Gastroesophageal sphincter (tissue), 4 donors: ENCODE measurements at regions not wholly inside any gene's neighbourhood (a gene's known extent, or its start where the extent isn't known, plus 50 kb on each side); places are given as distances from the start of the nearest gene placed in this dataset.

Experiments used
- ATAC-seq: fragments of 150-250 bp; one replicate; pipeline ENCODE4 v1.9.1; 2016; ENCODE audit warnings: mild to moderate bottlenecking, moderate library complexity
- H3K27ac ChIP-seq, 4 donors: fragments of 200-600 bp; sonication (generic) in 3 of 4; 1 replicate in 3 of 4; 2 replicates in 1 of 4; pipeline ENCODE4 v1.5.1; 2016 to 2019
- H3K27me3 ChIP-seq: fragments of 200-600 bp; sonication (generic); one replicate; pipeline ENCODE4 v1.5.1; 2019
- H3K36me3 ChIP-seq, 2 donors: fragments of 200-600 bp; sonication (generic); one replicate each; pipeline ENCODE4 v1.5.1; 2019; ENCODE audit warnings: control low read depth in 1 of 2
- H3K4me1 ChIP-seq, 3 donors: fragments of 200-600 bp; sonication (generic); 1 replicate in 2 of 3; 2 replicates in 1 of 3; pipeline ENCODE4 v1.5.1; 2016 to 2019; ENCODE audit warnings: control low read depth in 2 of 3
- H3K4me3 ChIP-seq, 2 donors: fragments of 200-600 bp; sonication (generic); one replicate each; pipeline ENCODE4 v1.5.1; 2019; ENCODE audit warnings: mild to moderate bottlenecking in 1 of 2, moderate library complexity in 1 of 2
- H3K9me3 ChIP-seq, 3 donors: fragments of 200-600 bp; sonication (generic); one replicate each; pipeline ENCODE4 v1.5.1; 2017 to 2019; ENCODE audit warnings: control low read depth in 2 of 3
- EP300 ChIP-seq: sonication (generic); formaldehyde crosslinking; IDR thresholded peaks from one replicate; pipeline ENCODE4 v1.6.1; 2017; ENCODE audit warnings: antibody characterized with exemption, mild to moderate bottlenecking
- POLR2A ChIP-seq, 2 donors: fragments of 450-650 bp; IDR thresholded peaks; one replicate each; pipeline ENCODE4 v1.6.1; 2017; ENCODE audit warnings: antibody characterized with exemption in 2 of 2, mild to moderate bottlenecking in 2 of 2, moderate library complexity in 1 of 2
- POLR2AphosphoS5 ChIP-seq: sonication (generic); formaldehyde crosslinking; IDR thresholded peaks from one replicate; pipeline ENCODE4 v1.6.1; 2017; ENCODE audit warnings: antibody characterized with exemption
- WGBS, 2 donors: methylation state at CpG; one replicate each; pipeline ENCODE4 v1.1.5; 2018; ENCODE audit warnings: low coverage in 1 of 2; 5-methylcytosine and 5-hydroxymethylcytosine counted together
- TF ChIP-seq, protein P1 (sequence below), 4 experiments: fragments of 200-600 bp in 2 of 4; fragments of 450-650 bp in 2 of 4; sonication (generic) in 1 of 4; IDR thresholded peaks; one replicate each; pipeline ENCODE4 v1.5.1; 2017 to 2019; ENCODE audit warnings: antibody characterized with exemption in 4 of 4, mild to moderate bottlenecking in 2 of 4, moderate library complexity in 2 of 4

- TF ChIP-seq EP300 = no peak
- TF ChIP-seq, protein P1, sequence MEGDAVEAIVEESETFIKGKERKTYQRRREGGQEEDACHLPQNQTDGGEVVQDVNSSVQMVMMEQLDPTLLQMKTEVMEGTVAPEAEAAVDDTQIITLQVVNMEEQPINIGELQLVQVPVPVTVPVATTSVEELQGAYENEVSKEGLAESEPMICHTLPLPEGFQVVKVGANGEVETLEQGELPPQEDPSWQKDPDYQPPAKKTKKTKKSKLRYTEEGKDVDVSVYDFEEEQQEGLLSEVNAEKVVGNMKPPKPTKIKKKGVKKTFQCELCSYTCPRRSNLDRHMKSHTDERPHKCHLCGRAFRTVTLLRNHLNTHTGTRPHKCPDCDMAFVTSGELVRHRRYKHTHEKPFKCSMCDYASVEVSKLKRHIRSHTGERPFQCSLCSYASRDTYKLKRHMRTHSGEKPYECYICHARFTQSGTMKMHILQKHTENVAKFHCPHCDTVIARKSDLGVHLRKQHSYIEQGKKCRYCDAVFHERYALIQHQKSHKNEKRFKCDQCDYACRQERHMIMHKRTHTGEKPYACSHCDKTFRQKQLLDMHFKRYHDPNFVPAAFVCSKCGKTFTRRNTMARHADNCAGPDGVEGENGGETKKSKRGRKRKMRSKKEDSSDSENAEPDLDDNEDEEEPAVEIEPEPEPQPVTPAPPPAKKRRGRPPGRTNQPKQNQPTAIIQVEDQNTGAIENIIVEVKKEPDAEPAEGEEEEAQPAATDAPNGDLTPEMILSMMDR (IDR thresholded peaks at IDR 0.05) = no peak
- no peak for TF ChIP-seq POLR2AphosphoS5
- no peak for TF ChIP-seq POLR2A (IDR thresholded peaks at IDR 0.05)
- Histone ChIP-seq H3K36me3 (no peaks in the 10 kb centered on the region), H3K27ac (no peak overlapping the region), H3K4me3 (no peak overlapping the region), H3K27me3 (no peaks in the 10 kb centered on the region), H3K9me3 (no peaks in the 10 kb centered on the region), H3K4me1 (no peaks in the 10 kb centered on the region)
- 73 to 80% methylated on average over 1 of the region's 1 CpG for WGBS, 2 donors
- ATAC-seq = no peak
Observed at GRCh38 chr5:167897371-167897770, 394.1 kb upstream of the WWC1 start.

GRCh38 chr5:167898361-167899042 is 392.9 kb upstream of the WWC1 start:
- no peaks in the 10 kb centered on the region for H3K9me3 ChIP-seq
- no peaks in the 10 kb centered on the region for H3K27me3 ChIP-seq
- no peaks in the 10 kb centered on the region for H3K36me3 ChIP-seq
- 63 to 66% methylated on average over 4 to 5 of the region's 6 CpGs for WGBS, 2 donors
- TF ChIP-seq EP300 = no peak
- no peak for TF ChIP-seq POLR2AphosphoS5
- TF ChIP-seq POLR2A (IDR thresholded peaks at IDR 0.05) = no peak
- TF ChIP-seq, protein P1 (IDR thresholded peaks at IDR 0.05) = no peak
- ATAC-seq = no peak
- no peak overlapping the region for H3K27ac ChIP-seq
- no peaks in the 10 kb centered on the region for H3K4me1 ChIP-seq
- H3K4me3 ChIP-seq = no peak overlapping the region

GRCh38 chr5:167899490-167900070 is 391.9 kb upstream of the WWC1 start:
- 70 to 75% methylated on average over 7 of the region's 8 CpGs for WGBS, 2 donors
- ATAC-seq = no peak
- Histone ChIP-seq H3K4me3 (no peak overlapping the region), H3K27ac (no peak overlapping the region), H3K36me3 (no peaks in the 10 kb centered on the region), H3K9me3 (no peaks in the 10 kb centered on the region), H3K27me3 (no peaks in the 10 kb centered on the region), H3K4me1 (no peaks in the 10 kb centered on the region)
- no peak for TF ChIP-seq EP300
- no peak for TF ChIP-seq POLR2AphosphoS5
- TF ChIP-seq, protein P1 (IDR thresholded peaks at IDR 0.05) = no peak
- TF ChIP-seq POLR2A (IDR thresholded peaks at IDR 0.05) = no peak

GRCh38 chr5:167900340-167900935 is 391.0 kb upstream of the WWC1 start:
- WGBS, 2 donors = 61 to 74% methylated on average over 6 of the region's 6 CpGs
- no peaks in the 10 kb centered on the region for H3K27me3 ChIP-seq
- no peak for ATAC-seq
- no peaks in the 10 kb centered on the region for H3K9me3 ChIP-seq
- H3K4me3 ChIP-seq = no peak overlapping the region
- H3K36me3 ChIP-seq = no peaks in the 10 kb centered on the region
- TF ChIP-seq EP300 = no peak
- no peak for TF ChIP-seq POLR2A (IDR thresholded peaks at IDR 0.05)
- no peak for TF ChIP-seq POLR2AphosphoS5
- TF ChIP-seq, protein P1 (IDR thresholded peaks at IDR 0.05) = no peak
- H3K27ac ChIP-seq = no peak overlapping the region
- H3K4me1 ChIP-seq = no peaks in the 10 kb centered on the region

- 37 to 81% methylated on average over 9 of the region's 9 CpGs for WGBS, 2 donors
- Histone ChIP-seq H3K36me3 (no peaks in the 10 kb centered on the region), H3K4me1 (no peaks in the 10 kb centered on the region), H3K27me3 (no peaks in the 10 kb centered on the region), H3K4me3 (no peak overlapping the region), H3K27ac (no peak overlapping the region), H3K9me3 (no peaks in the 10 kb centered on the region)
- ATAC-seq = no peak
- TF ChIP-seq EP300 (no peak), POLR2AphosphoS5 (no peak), POLR2A (IDR thresholded peaks at IDR 0.05) (no peak)
- TF ChIP-seq, protein P1 (IDR thresholded peaks at IDR 0.05) = no peak
Observed at GRCh38 chr5:167902298-167902697, 389.1 kb upstream of the WWC1 start.
